HCT116 (cell line): ENCODE measurements at regions not wholly inside any gene's neighbourhood (a gene's known extent, or its start where the extent isn't known, plus 50 kb on each side); places are given as distances from the start of the nearest gene placed in this dataset.

ENCODE experiments used
- ATAC-seq: fragments of 200-7000 bp; cut with Tn5 transposase; 2 replicates; pipeline ENCODE4 v1.9.1; 2020; ENCODE audit warnings: mild to moderate bottlenecking, moderate library complexity
- BruUV-seq: library from RNA; stranded (reverse); fragments of 400-500 nt; replicated peaks from 2 replicates; lab custom pipeline; 2021; lab: Mats Ljungman, UMichigan
- CTCF ChIA-PET: fragments of 300-600 bp; sonication (Branson Sonifier 250); formaldehyde crosslinking; loops from one replicate; lab custom pipeline; 2021; ENCODE audit warnings: antibody characterized with exemption; lab: Charles Lee
- POLR2A ChIA-PET: fragments of 300-600, 350-600 bp; sonication (Branson Sonifier 250); formaldehyde crosslinking; loops from one replicate; lab custom pipeline; 2021; ENCODE audit warnings: antibody characterized with exemption; lab: Charles Lee
- RAD21 ChIA-PET, 2 experiments: fragments of 300-600 bp; sonication (Branson Sonifier 250); formaldehyde crosslinking; loops; one replicate each; lab custom pipeline; 2023; ENCODE audit warnings: low total read pairs in 2 of 2; ENCODE audit not compliant: uncharacterized antibody in 2 of 2, unreplicated experiment in 2 of 2, low non-redundant PET in 1 of 2; lab: Charles Lee
- DNase-seq: peaks from one replicate; pipeline ENCODE4 v3.0.0-alpha.2; 2010; ENCODE audit warnings: low read depth, low spot score
- H2AFZ ChIP-seq: fragments of 200-600 bp; shearing (Covaris generic), sonication (generic); 2 replicates; pipeline ENCODE4 v1.6.1; 2017; ENCODE audit warnings: low read depth, mixed run types, mixed read lengths, antibody characterized with exemption, low read length; ENCODE audit not compliant: poor library complexity, severe bottlenecking
- H3K27ac ChIP-seq: 2 replicates; pipeline ENCODE4 v1.5.1; 2012; ENCODE audit warnings: low read depth, low read length
- H3K27me3 ChIP-seq: fragments of 200-600 bp; sonication (generic); 2 replicates; pipeline ENCODE4 v1.6.1; 2016; ENCODE audit warnings: mixed run types, low read length, mixed read lengths; ENCODE audit not compliant: insufficient read depth
- H3K36me3 ChIP-seq, 2 experiments: fragments of 200-500 bp in 1 of 2; fragments of 200-600 bp in 1 of 2; sonication (Bioruptor generic) in 1 of 2; sonication (generic) in 1 of 2; 2 replicates each; pipeline versions ENCODE4 v1.5.1 to v1.6.1; 2014 to 2016; ENCODE audit warnings: low read length in 2 of 2, inconsistent platforms in 1 of 2, mixed read lengths in 1 of 2, mixed run types in 1 of 2; ENCODE audit not compliant: insufficient read depth in 2 of 2, control insufficient read depth in 1 of 2
- H3K4me1 ChIP-seq, 2 experiments: fragments of 200-600 bp in 1 of 2; sonication (generic) in 1 of 2; 2 replicates each; pipeline versions ENCODE4 v1.5.1 to v1.6.1; 2012 to 2017; ENCODE audit warnings: low read length in 2 of 2, inconsistent platforms in 1 of 2, mild to moderate bottlenecking in 1 of 2, mixed read lengths in 1 of 2, mixed run types in 1 of 2, moderate library complexity in 1 of 2; ENCODE audit not compliant: insufficient read depth in 2 of 2, control insufficient read depth in 1 of 2
- H3K4me2 ChIP-seq: fragments of 200-600 bp; sonication (generic); 2 replicates; pipeline ENCODE4 v1.6.1; 2017; ENCODE audit warnings: mixed run types, low read length, mixed read lengths
- H3K4me3 ChIP-seq, 2 experiments: fragments of 200-600 bp in 1 of 2; sonication (generic) in 1 of 2; replicated peaks in 1 of 2; 2 replicates each; pipeline ENCODE4 v1.5.1; 2011 to 2016; ENCODE audit warnings: low read length in 2 of 2, control low read depth in 1 of 2, low read depth in 1 of 2, mild to moderate bottlenecking in 1 of 2, mixed read lengths in 1 of 2, mixed run types in 1 of 2
- H3K79me2 ChIP-seq: fragments of 200-600 bp; sonication (generic); 2 replicates; pipeline ENCODE4 v1.6.1; 2017; ENCODE audit warnings: mild to moderate bottlenecking, mixed run types, low read length, moderate library complexity, mixed read lengths; ENCODE audit not compliant: insufficient read depth
- H3K9ac ChIP-seq: fragments of 200-600 bp; sonication (generic); 2 replicates; pipeline ENCODE4 v1.6.1; 2016; ENCODE audit warnings: low read length, mixed read lengths
- H3K9me2 ChIP-seq: fragments of 200-600 bp; sonication (generic), shearing (Covaris generic); 2 replicates; pipeline ENCODE4 v1.6.1; 2017; ENCODE audit warnings: mixed run types, mild to moderate bottlenecking, moderate library complexity; ENCODE audit not compliant: insufficient read depth
- H3K9me3 ChIP-seq, 2 experiments: fragments of 200-500 bp in 1 of 2; fragments of 200-600 bp in 1 of 2; sonication (Bioruptor generic) in 1 of 2; sonication (generic) in 1 of 2; 2 replicates each; pipeline ENCODE4 v1.6.1; 2014 to 2017; ENCODE audit warnings: low read length in 2 of 2, mixed read lengths in 2 of 2, inconsistent platforms in 1 of 2, low read depth in 1 of 2, mild to moderate bottlenecking in 1 of 2, mixed run types in 1 of 2, moderate library complexity in 1 of 2; ENCODE audit not compliant: control insufficient read depth in 1 of 2, insufficient read depth in 1 of 2
- H4K20me1 ChIP-seq: fragments of 200-600 bp; sonication (generic), shearing (Covaris generic); 2 replicates; pipeline ENCODE4 v1.6.1; 2017; ENCODE audit warnings: mixed run types, mild to moderate bottlenecking, moderate library complexity; ENCODE audit not compliant: insufficient read depth
- CBX3 ChIP-seq: IDR thresholded peaks from 2 replicates; pipeline ENCODE4 v1.6.1; 2012; ENCODE audit warnings: low read depth
- CEBPB ChIP-seq: IDR thresholded peaks from 2 replicates; pipeline ENCODE4 v1.6.1; 2012; ENCODE audit warnings: low read depth
- EGR1 ChIP-seq: IDR thresholded peaks from 2 replicates; pipeline ENCODE4 v1.6.1; 2012; ENCODE audit warnings: low read depth
- EZH2 ChIP-seq: fragments of 200-600 bp; sonication (generic); IDR thresholded peaks from 2 replicates; pipeline ENCODE4 v1.6.1; 2017; ENCODE audit warnings: antibody characterized with exemption, mixed run types
- EZH2phosphoT487 ChIP-seq: fragments of 200-600 bp; IDR thresholded peaks from 2 replicates; pipeline ENCODE4 v1.6.1; 2018; ENCODE audit warnings: antibody characterized with exemption, borderline replicate concordance
- JUND ChIP-seq: IDR thresholded peaks from 2 replicates; pipeline ENCODE4 v1.6.1; 2012
- POLR2A ChIP-seq: IDR thresholded peaks from 2 replicates; pipeline ENCODE4 v1.7.0; 2011; ENCODE audit warnings: borderline replicate concordance; ENCODE audit not compliant: insufficient read depth, insufficient read length; ENCODE audit errors: extremely low read depth
- POLR2AphosphoS5 ChIP-seq: IDR thresholded peaks from 2 replicates; pipeline ENCODE4 v1.6.1; 2011; ENCODE audit warnings: mild to moderate bottlenecking, low read depth, low read length, moderate library complexity
- SIN3A ChIP-seq: IDR thresholded peaks from 2 replicates; pipeline ENCODE4 v1.6.1; 2012; ENCODE audit warnings: low read depth
- SP1 ChIP-seq: IDR thresholded peaks from 2 replicates; pipeline ENCODE4 v1.6.1; 2012; ENCODE audit warnings: low read depth
- SRF ChIP-seq: IDR thresholded peaks from 2 replicates; pipeline ENCODE4 v1.6.1; 2012; ENCODE audit warnings: low read depth
- TCF7L2 ChIP-seq: IDR thresholded peaks from 2 replicates; pipeline ENCODE4 v1.7.0; 2011; ENCODE audit warnings: borderline replicate concordance, inconsistent platforms; ENCODE audit not compliant: insufficient read depth, insufficient read length; ENCODE audit errors: extremely low read depth
- YY1 ChIP-seq: IDR thresholded peaks from 2 replicates; pipeline ENCODE4 v1.6.1; 2011; ENCODE audit warnings: low read length, low read depth, moderate library complexity, mild to moderate bottlenecking; ENCODE audit not compliant: insufficient replicate concordance; ENCODE audit errors: extremely low read depth
- ZFX ChIP-seq: fragments of 450-650 bp; IDR thresholded peaks from 2 replicates; pipeline ENCODE4 v1.6.1; 2017
- intact Hi-C: fragments of 100-400 bp; cut with micrococcal nuclease; formaldehyde crosslinking; loops from 2 replicates; pipeline ENCODE4 v1.10.0; 2022
- TF ChIP-seq, protein P1 (sequence below): IDR thresholded peaks from 2 replicates; pipeline ENCODE4 v1.6.1; 2012
- TF ChIP-seq, protein P2 (sequence below), 3 experiments: fragments of 200-600 bp in 1 of 3; sonication (generic) in 1 of 3; IDR thresholded peaks in 2 of 3; conservative IDR thresholded peaks in 1 of 3; 2 replicates each; pipeline ENCODE4 v1.5.1; 2012 to 2017; ENCODE audit warnings: low read depth in 2 of 3, low read length in 2 of 3, antibody characterized with exemption in 1 of 3, borderline replicate concordance in 1 of 3, control low read depth in 1 of 3, mild to moderate bottlenecking in 1 of 3, mixed read lengths in 1 of 3, mixed run types in 1 of 3, moderate library complexity in 1 of 3; ENCODE audit not compliant: insufficient read depth in 1 of 3
- TF ChIP-seq, protein P3 (sequence below): IDR thresholded peaks from 2 replicates; pipeline ENCODE4 v1.6.1; 2012; ENCODE audit warnings: low read depth
- TF ChIP-seq, protein P4 (sequence below): IDR thresholded peaks from 2 replicates; pipeline ENCODE4 v1.6.1; 2012

DNA sequence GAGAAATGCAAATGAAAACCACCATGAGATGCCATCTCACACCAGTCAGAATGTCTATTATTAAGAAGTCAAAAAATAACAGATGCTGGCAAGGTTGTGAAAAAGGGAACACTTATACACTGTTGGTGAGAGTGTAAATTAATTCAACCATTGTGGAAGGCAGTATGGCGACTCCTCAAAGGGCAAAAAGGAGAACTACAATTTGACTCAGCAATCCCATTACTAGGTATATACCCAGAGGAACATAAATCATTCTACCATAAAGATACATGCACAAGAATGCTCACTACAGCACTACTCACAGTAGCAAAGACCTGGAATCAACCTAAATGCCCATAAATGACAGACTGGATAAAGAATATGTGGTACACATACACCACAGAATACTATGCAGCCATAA lies 161.1 kb upstream of the PDGFD start:
- CTCF ChIA-PET, result no interaction called here
- POLR2A ChIA-PET, result no interaction called here
- no peaks in the 10 kb centered on the region for H3K9me2 ChIP-seq
- H3K27ac ChIP-seq, result no peak overlapping the region
- no peak for TF ChIP-seq EZH2
- TF ChIP-seq YY1, result no peak
- no peak for TF ChIP-seq CBX3
- no peak for TF ChIP-seq SRF
- TF ChIP-seq, protein P1, sequence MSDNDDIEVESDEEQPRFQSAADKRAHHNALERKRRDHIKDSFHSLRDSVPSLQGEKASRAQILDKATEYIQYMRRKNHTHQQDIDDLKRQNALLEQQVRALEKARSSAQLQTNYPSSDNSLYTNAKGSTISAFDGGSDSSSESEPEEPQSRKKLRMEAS, result no peak
- TF ChIP-seq CEBPB, result no peak
- TF ChIP-seq, protein P2, sequence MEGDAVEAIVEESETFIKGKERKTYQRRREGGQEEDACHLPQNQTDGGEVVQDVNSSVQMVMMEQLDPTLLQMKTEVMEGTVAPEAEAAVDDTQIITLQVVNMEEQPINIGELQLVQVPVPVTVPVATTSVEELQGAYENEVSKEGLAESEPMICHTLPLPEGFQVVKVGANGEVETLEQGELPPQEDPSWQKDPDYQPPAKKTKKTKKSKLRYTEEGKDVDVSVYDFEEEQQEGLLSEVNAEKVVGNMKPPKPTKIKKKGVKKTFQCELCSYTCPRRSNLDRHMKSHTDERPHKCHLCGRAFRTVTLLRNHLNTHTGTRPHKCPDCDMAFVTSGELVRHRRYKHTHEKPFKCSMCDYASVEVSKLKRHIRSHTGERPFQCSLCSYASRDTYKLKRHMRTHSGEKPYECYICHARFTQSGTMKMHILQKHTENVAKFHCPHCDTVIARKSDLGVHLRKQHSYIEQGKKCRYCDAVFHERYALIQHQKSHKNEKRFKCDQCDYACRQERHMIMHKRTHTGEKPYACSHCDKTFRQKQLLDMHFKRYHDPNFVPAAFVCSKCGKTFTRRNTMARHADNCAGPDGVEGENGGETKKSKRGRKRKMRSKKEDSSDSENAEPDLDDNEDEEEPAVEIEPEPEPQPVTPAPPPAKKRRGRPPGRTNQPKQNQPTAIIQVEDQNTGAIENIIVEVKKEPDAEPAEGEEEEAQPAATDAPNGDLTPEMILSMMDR (IDR thresholded peaks at IDR 0.05 in 2 of 3, conservative IDR thresholded peaks at IDR 0.05 in 1 of 3; ENCODE audit: borderline replicate concordance in 1 of 3, insufficient read depth in 1 of 3, low read depth in 2 of 3, low read length in 2 of 3), result no peak
- TF ChIP-seq, protein P3, sequence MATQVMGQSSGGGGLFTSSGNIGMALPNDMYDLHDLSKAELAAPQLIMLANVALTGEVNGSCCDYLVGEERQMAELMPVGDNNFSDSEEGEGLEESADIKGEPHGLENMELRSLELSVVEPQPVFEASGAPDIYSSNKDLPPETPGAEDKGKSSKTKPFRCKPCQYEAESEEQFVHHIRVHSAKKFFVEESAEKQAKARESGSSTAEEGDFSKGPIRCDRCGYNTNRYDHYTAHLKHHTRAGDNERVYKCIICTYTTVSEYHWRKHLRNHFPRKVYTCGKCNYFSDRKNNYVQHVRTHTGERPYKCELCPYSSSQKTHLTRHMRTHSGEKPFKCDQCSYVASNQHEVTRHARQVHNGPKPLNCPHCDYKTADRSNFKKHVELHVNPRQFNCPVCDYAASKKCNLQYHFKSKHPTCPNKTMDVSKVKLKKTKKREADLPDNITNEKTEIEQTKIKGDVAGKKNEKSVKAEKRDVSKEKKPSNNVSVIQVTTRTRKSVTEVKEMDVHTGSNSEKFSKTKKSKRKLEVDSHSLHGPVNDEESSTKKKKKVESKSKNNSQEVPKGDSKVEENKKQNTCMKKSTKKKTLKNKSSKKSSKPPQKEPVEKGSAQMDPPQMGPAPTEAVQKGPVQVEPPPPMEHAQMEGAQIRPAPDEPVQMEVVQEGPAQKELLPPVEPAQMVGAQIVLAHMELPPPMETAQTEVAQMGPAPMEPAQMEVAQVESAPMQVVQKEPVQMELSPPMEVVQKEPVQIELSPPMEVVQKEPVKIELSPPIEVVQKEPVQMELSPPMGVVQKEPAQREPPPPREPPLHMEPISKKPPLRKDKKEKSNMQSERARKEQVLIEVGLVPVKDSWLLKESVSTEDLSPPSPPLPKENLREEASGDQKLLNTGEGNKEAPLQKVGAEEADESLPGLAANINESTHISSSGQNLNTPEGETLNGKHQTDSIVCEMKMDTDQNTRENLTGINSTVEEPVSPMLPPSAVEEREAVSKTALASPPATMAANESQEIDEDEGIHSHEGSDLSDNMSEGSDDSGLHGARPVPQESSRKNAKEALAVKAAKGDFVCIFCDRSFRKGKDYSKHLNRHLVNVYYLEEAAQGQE, result no peak
- no peak for TF ChIP-seq JUND
- TF ChIP-seq, protein P4, sequence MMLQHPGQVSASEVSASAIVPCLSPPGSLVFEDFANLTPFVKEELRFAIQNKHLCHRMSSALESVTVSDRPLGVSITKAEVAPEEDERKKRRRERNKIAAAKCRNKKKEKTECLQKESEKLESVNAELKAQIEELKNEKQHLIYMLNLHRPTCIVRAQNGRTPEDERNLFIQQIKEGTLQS, result no peak
- TF ChIP-seq POLR2AphosphoS5, result no peak
- TF ChIP-seq SIN3A, result no peak
- no peak for TF ChIP-seq POLR2A
- no peak for TF ChIP-seq SP1
- TF ChIP-seq TCF7L2, result no peak
- TF ChIP-seq EZH2phosphoT487, result no peak
- TF ChIP-seq EGR1, result no peak
- TF ChIP-seq ZFX, result no peak
- ATAC-seq, result no peak
- H3K27me3 ChIP-seq, result no peaks in the 10 kb centered on the region
- H3K4me1 ChIP-seq, result no peaks in the 10 kb centered on the region
- RAD21 ChIA-PET, result no interaction called here
- no peak for DNase-seq
- no peaks in the 10 kb centered on the region for H4K20me1 ChIP-seq
- H3K36me3 ChIP-seq, result no peaks in the 10 kb centered on the region
- no peak overlapping the region for H3K4me2 ChIP-seq
- BruUV-seq, result no TSS peak
- no peaks in the 10 kb centered on the region for H3K79me2 ChIP-seq
- no peak overlapping the region for H2AFZ ChIP-seq
- intact Hi-C loops, result no loop called here
- no peaks in the 10 kb centered on the region for H3K9me3 ChIP-seq
- no peak overlapping the region for H3K4me3 ChIP-seq
- H3K9ac ChIP-seq, result no peak overlapping the region
